H54 (cell line): ENCODE measurements at regions not wholly inside any gene's neighbourhood (a gene's known extent, or its start where the extent isn't known, plus 50 kb on each side); places are given as distances from the start of the nearest gene placed in this dataset.
"Not testable (repeated sequence)": the region's sequence is repeated elsewhere in the genome, so short reads cannot be mapped to it uniquely, and the experiment has no call there.

Experiments
- DNase-seq: peaks from one replicate; pipeline ENCODE4 v3.0.0; 2011; ENCODE audit warnings: low spot score, mixed read lengths; ENCODE audit not compliant: insufficient read length
- FAIRE-seq: peaks from 3 replicates; lab custom pipeline; 2011; peaks lifted over from hg19 to GRCh38; lab: Jason Lieb, UNC
- POLR2A ChIP-seq: IDR thresholded peaks from 2 replicates; pipeline ENCODE4 v1.6.1; 2011; ENCODE audit warnings: low read depth, mild to moderate bottlenecking, low read length

DNA sequence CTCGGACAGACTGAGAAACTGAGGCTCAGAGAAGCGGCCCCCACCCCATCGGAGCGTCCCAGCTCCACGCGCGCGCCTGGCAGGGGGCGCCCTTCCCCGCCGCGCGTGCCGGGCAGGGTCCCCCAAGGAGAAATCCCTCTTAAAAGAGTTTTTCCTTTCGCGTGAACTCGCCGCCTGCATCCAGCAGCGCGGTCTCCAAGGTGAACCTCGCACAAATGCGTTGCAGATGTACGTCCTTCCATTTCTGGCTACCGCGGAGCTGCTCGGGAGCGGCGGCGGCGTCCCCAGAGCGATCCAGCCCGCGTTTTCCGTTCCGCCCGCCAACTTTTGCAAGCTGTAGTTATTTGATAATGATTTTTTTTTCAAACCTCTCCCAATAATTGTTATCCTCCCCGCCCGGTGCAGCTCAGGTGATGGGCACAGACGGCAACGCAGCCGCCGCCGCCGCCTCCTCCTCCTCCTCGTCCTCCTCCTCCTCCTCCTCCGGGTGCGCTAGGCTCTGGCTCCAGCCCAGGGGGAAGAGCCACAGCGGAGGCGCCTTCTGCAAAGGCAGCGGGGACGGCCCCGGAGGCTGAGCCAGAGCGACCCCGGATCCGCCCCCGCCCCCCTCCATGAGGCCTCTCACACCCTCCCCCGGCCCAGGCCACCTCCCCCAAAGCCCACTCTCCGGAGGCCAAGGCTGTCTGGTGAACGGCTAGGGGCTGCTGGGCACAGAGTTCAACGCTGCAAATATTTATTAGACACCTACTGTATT lies 74.0 kb upstream of the CUX1 start:
- FAIRE-seq (no peak), DNase-seq (peak; percentile 56)
- TF ChIP-seq POLR2A = no peak

DNA sequence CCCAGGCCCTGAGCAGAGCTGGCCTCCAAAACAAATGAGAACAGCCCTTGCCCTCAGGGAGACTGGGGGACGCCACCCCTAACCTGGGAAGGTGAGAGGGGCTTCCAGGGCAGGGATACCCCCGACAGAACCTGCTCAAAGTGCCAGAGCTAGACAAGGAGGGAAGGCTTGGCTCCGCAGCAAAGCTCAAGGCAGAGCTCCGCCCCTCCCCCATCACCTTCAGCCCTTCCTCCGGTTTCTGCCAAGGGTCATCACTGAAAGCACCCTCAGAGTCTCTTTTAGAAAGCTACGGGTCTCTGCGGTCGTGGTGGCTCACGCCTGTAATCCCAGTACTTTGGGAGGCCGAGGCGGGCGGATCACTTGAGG lies 73.4 kb upstream of the CUX1 start:
- DNase-seq = no peak
- TF ChIP-seq POLR2A = no peak

DNA sequence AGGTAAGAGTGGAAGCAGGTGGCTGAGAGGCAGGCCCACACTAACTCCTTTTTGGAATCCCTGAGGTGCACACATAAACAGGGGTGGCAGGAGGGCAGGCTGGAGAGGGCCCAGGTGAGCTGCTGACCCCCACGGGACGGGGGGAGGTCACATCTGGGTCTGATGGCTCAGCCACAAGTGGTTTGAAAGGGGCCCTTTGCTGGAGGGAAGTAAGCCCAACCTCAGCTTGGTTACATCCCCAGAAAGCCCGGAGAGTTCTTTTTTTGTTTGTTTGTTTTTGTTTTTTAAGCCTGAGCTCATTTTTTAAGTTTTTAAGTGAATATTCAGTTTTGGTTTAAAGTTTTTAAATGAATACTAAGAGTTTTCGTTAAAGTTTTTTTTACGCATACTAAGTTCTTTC lies 72.8 kb upstream of the CUX1 start:
- FAIRE-seq = no peak
- DNase-seq = no peak
- no peak for TF ChIP-seq POLR2A

More for the DNA sequence above, 73.4 kb upstream of the CUX1 start:
- FAIRE-seq = no peak

DNA sequence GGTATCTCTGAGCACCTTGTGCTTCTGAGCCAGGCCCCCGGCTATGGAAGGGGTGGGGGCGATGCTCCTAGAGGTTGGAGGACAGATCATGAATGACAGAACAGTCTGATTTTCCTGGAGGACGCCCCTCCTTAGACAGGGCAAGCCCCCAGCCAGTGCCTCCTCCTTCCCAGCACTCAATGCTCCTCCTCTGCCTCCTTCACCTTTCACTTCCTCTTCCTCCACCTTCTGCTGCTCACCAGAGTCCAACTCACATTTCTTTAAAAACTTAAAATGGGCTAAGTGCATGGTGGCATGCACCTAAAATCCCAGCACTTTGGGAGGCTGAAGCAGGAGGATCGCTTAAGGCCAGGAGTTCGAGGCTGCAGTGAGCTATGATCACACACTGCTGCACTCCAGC lies 71.1 kb upstream of the CUX1 start:
- TF ChIP-seq POLR2A = no peak
- DNase-seq (no peak), FAIRE-seq (no peak)

DNA sequence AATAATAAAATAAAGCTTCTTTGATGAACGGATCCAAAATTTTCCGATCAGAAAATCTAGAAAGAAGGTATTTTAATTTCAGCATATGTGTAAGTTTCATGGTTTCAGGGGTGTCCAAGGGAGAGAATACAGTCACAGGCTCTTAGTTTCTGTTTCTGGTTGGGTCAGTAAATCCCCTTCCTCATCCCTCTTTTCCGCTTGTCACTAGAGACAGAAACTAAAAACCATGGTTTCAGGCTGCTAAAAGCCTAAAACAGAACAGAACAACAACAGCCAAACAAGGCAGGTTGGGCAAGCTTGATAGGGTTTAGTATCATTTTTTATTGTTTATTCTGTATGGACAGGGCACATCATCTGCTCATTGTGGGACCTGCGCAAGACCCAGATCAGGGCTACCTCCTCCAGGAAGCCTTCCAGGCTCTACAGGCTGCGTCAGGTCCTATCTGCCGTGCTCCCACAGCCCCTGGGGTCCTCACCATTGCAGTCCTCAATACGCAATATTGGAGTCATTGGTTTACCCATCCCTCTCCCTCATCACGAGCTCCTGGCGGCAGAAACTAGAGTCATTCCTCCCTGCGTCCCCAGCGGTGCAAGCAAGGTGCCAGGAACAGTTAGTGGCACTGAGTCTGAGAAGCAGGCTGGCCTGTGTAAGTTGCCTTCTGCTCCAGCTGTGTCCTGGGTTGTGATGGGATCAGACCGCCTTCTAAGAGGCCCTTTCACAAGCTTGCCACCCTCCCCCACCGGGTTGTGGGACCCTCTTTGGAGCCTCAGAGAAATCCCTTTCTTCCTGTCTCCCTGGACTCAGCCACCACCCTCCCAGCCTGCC lies 70.2 kb upstream of the CUX1 start:
- FAIRE-seq = no peak
- DNase-seq = no peak
- no peak for TF ChIP-seq POLR2A

DNA sequence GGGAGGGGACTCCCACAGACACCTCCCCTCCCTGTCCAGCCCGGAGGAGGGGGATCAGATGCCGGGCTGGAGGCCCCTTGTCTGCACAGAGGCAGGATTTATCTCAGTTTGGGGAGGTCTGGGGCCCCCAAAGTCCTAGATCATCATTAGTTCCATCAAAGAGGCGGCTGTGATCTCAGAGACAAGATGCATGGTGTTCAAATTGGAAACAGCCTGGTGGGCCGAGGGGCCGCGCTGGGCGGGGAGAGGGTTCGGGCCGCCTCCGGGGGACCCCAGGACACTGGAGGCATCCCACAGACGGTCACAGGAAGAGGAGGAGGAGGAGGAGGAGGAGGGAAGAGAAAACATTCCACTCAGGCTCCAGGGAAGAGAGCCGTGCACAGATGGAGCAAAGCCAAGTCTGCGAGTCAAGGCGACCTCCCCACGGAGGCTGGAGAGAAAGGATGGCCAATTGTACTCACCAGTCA lies 69.5 kb upstream of the CUX1 start:
- FAIRE-seq = no peak
- DNase-seq = no peak
- TF ChIP-seq POLR2A = no peak

DNA sequence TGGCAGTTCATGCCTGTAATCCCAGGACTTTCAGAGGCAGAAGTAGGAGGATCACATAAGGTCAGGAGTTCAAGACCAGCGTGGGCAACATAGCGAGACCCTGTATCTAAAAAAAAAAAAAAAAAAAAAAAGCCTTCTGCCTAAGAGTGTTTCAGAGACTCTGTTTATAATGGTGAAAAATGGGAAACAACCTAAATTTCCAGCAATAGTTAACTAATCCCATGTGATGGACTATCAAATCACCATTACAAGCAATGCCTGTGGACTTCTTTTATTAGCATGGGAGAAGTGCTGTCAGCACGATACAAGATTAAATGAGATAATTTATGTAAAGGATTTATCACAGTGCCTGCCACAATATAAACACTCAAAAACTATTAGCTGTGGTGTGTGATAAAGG lies 67.5 kb upstream of the CUX1 start:
- no peak for FAIRE-seq
- no peak for TF ChIP-seq POLR2A
- no peak for DNase-seq

DNA sequence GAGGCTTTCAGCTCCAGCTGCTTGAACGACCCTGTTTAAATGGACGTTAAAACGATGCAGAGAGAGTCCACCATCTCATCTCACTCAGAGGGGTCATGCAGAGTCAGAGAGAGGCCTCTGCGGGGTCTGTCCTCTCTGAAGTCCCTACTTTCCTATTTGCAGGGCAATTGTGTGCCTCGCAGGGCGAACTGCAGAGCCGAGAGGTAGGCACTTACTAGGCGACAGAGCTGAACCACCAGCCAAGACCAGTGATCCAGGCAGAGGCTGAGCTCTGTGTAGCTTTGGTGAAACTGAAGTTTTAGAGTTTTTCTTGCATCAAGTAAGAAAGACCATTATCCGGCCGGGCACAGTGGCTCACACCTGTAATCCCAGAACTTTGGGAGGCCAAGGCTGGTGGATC lies 64.1 kb upstream of the CUX1 start:
- DNase-seq = no peak
- TF ChIP-seq POLR2A = no peak
- FAIRE-seq = no peak

DNA sequence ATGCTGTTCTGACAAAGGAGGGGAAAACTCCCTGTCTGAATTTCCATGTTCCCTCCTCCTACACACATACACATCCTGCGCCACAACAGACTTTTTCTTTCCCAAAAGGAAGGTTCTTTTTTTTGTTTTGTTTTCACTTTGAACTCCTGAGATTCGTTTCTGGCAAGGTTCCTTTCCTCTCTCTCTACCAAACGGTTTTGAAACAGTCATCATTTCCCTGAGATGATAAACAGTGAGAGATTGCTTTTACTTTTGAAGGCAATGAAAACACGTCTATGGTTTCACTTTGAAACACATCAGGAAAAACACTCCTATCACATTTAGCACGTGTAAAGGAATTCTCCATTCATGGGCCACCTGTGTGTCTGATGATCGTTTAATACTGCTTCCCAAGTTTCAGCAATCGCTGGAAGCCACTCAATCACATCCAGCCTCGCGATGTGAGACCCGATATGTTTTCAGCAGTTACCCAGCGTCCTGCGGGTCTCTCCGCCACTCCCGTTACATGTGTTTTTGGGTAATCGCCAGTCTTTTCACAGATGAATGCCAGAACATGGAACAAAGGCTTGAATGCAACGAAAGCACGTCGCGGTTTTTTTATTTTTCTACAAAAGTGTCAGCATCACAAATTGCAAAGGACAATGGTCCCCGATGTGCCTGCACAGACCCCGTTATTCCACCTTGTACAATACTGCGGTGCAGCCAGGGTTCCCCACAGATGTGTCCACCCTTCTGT lies 62.8 kb upstream of the CUX1 start:
- peak; percentile 56 for DNase-seq
- FAIRE-seq = peak; percentile 55
- no peak for TF ChIP-seq POLR2A

DNA sequence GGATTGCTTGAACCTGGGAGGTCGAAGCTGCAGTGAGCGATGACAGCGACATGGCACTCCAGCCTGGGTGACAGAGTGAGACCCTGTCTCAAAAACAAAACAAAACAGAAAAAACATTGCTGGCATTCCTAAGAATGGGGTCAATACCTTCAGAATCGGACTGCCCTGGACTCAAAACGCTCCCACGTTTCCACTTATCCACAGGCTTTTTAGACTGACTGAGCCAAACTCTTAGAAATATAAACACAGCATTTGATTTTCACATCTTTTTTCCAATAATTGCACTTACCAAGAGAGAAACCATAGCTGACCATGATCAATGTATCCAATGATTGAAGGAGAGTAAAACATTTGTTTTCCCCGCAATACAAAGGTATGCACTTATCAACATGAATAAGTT lies 59.5 kb upstream of the CUX1 start:
- TF ChIP-seq POLR2A = no peak
- no peak for FAIRE-seq
- no peak for DNase-seq

DNA sequence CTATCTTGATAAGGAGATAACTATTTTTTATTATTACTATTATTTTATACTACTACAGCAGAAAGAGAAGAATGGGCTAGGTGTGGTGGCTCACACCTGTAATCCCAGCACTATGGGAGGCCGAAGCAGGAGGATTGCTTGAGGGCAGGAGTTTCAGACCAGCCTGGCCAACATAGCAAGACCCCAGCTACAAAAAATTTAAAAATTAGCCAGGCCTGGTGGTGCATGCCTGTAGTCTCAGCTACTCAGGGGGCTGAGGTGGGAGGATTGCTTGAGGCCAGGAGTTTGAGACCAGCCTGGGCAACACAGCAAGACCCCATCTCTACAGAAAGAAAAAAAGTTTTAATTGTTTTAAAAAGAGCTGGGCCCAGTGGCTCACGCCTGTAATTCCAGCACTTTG lies 58.9 kb upstream of the CUX1 start:
- DNase-seq, FAIRE-seq: not testable (repeated sequence)

DNA sequence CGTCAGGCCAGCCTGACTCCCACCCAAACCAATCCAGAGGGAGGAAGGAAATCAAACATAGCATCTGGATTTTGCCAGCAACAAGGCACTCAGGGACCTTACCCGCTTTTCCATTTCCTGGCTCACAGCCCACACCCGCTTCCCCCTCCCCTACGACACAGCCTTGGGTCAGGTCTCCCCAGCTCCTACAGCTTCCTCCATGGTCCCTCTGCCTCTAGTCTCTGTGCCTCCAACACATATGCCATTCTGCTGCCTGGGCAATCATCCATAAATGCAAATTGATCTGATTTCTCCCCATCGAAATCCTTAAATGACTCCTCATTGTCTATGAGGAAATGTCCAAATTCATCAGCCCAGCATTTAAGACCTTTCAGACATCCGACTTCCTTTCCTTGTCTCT lies 53.2 kb upstream of the CUX1 start:
- FAIRE-seq = no peak

DNA sequence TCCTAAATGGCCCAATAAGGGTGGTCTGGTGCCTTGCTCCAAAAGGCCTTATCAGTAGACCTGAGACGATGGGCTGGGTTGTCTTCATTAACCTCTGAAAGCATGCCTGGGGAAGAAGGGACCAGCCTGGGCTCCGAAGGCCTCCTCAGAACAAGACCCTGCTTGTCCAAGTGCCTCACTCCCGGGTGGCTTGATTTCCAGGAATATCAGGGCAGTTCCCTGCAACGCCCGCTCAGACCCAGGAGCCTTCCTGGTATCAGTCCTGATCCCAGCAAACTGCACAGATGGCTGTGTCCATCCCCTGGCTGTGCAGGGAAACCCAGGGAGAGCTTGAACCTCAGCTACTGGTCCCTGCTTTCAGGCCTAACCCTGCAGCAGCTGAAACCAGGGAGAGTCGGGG lies 49.9 kb upstream of the CUX1 start:
- no peak for FAIRE-seq
- no peak for DNase-seq
- TF ChIP-seq POLR2A = no peak

More for the DNA sequence above, 53.2 kb upstream of the CUX1 start:
- DNase-seq = no peak
- no peak for TF ChIP-seq POLR2A
